SK-N-SH (cell line): ENCODE measurements at regions not wholly inside any gene's neighbourhood (a gene's known extent, or its start where the extent isn't known, plus 50 kb on each side); places are given as distances from the start of the nearest gene placed in this dataset.

Experiments used
- CTCF ChIA-PET: fragments of 300-600, 350-600 bp; formaldehyde crosslinking; extraction: SDS; loops from one replicate; lab custom pipeline; 2021; lab: Yijun Ruan, JAX
- POLR2A ChIA-PET: fragments of 350-600 bp; sonication (Branson Sonifier 250); formaldehyde crosslinking; extraction: SDS; loops from one replicate; lab custom pipeline; 2020; ENCODE audit warnings: antibody characterized with exemption, inconsistent platforms; lab: Yijun Ruan, JAX
- DNase-seq: peaks from one replicate; pipeline ENCODE4 v3.0.0; 2012
- H2AFZ ChIP-seq: fragments of 200-600 bp; sonication (generic); 2 replicates; pipeline ENCODE4 v1.8.1; 2016; ENCODE audit warnings: antibody characterized with exemption, mild to moderate bottlenecking, low read depth
- H3F3A ChIP-seq: fragments of 200-600 bp; sonication (generic); replicated peaks from 2 replicates; pipeline ENCODE3; 2016; ENCODE audit warnings: antibody characterized with exemption, mild to moderate bottlenecking; ENCODE audit not compliant: insufficient read depth
- H3K27ac ChIP-seq, 2 experiments: fragments of 200-500 bp in 1 of 2; fragments of 200-600 bp in 1 of 2; sonication (Bioruptor generic) in 1 of 2; sonication (generic), shearing (Covaris generic) in 1 of 2; 2 replicates each; pipeline versions ENCODE4 v1.5.1 to v1.6.1; 2014 to 2016; ENCODE audit warnings: low read depth in 2 of 2, inconsistent platforms in 1 of 2, low read length in 1 of 2, mild to moderate bottlenecking in 1 of 2, mixed read lengths in 1 of 2
- H3K27me3 ChIP-seq: fragments of 200-600 bp; sonication (generic), shearing (Covaris generic); 2 replicates; pipeline ENCODE4 v1.6.1; 2016; ENCODE audit warnings: mixed run types; ENCODE audit not compliant: insufficient read depth
- H3K36me3 ChIP-seq, 2 experiments: fragments of 200-500 bp in 1 of 2; fragments of 200-600 bp in 1 of 2; sonication (Bioruptor generic) in 1 of 2; sonication (generic) in 1 of 2; replicated peaks in 1 of 2; 2 replicates each; pipeline versions ENCODE3 to v1.5.1; 2014 to 2016; ENCODE audit warnings: low read length in 1 of 2, mild to moderate bottlenecking in 1 of 2; ENCODE audit not compliant: insufficient read depth in 2 of 2, control insufficient read depth in 1 of 2
- H3K4me1 ChIP-seq, 2 experiments: fragments of 200-500 bp in 1 of 2; fragments of 200-600 bp in 1 of 2; sonication (Bioruptor generic) in 1 of 2; sonication (generic), shearing (Covaris generic) in 1 of 2; 2 replicates each; pipeline versions ENCODE4 v1.5.1 to v1.6.1; 2014 to 2016; ENCODE audit warnings: low read depth in 1 of 2, low read length in 1 of 2, mixed run types in 1 of 2; ENCODE audit not compliant: insufficient read depth in 2 of 2, control insufficient read depth in 1 of 2
- H3K4me2 ChIP-seq: fragments of 200-600 bp; sonication (generic), shearing (Covaris generic); 2 replicates; pipeline ENCODE4 v1.6.1; 2017; ENCODE audit warnings: mixed run types
- H3K4me3 ChIP-seq, 2 experiments: fragments of 200-500 bp in 1 of 2; fragments of 200-600 bp in 1 of 2; sonication (Bioruptor generic) in 1 of 2; sonication (generic), shearing (Covaris generic) in 1 of 2; 2 replicates each; pipeline versions ENCODE4 v1.5.1 to v1.8.1; 2014 to 2016; ENCODE audit warnings: low read depth in 2 of 2, inconsistent platforms in 1 of 2, low read length in 1 of 2, mild to moderate bottlenecking in 1 of 2, mixed read lengths in 1 of 2, moderate library complexity in 1 of 2
- H3K79me2 ChIP-seq: fragments of 200-600 bp; sonication (generic); 2 replicates; pipeline ENCODE4 v1.8.1; 2017; ENCODE audit warnings: mild to moderate bottlenecking; ENCODE audit not compliant: insufficient read depth
- H3K9ac ChIP-seq: fragments of 200-600 bp; sonication (generic); 2 replicates; pipeline ENCODE4 v1.6.1; 2017; ENCODE audit warnings: mixed run types
- H3K9me2 ChIP-seq: fragments of 200-600 bp; sonication (generic); 2 replicates; pipeline ENCODE4 v1.6.1; 2017; ENCODE audit warnings: mixed run types
- H3K9me3 ChIP-seq: fragments of 200-600 bp; sonication (generic); 2 replicates; pipeline ENCODE4 v1.6.1; 2017; ENCODE audit warnings: mixed run types, mild to moderate bottlenecking, moderate library complexity
- H4K20me1 ChIP-seq: fragments of 200-600 bp; sonication (generic); 2 replicates; pipeline ENCODE4 v1.6.1; 2017; ENCODE audit warnings: mild to moderate bottlenecking, mixed run types; ENCODE audit not compliant: insufficient read depth
- CHD2 ChIP-seq: fragments of 150-350 bp; IDR thresholded peaks from 2 replicates; pipeline ENCODE4 v1.6.1; 2018; ENCODE audit warnings: low read length; ENCODE audit not compliant: partially characterized antibody
- ELF1 ChIP-seq: IDR thresholded peaks from 2 replicates; pipeline ENCODE4 v1.4.0; 2012
- EZH2phosphoT487 ChIP-seq: fragments of 200-600 bp; sonication (generic); IDR thresholded peaks from 2 replicates; pipeline ENCODE4 v1.6.1; 2017; ENCODE audit warnings: low read depth, mixed run types, mild to moderate bottlenecking, antibody characterized with exemption, moderate library complexity, borderline replicate concordance
- FOSL2 ChIP-seq: IDR thresholded peaks from 2 replicates; pipeline ENCODE4 v1.4.0; 2012; ENCODE audit warnings: low read depth, mild to moderate bottlenecking, moderate library complexity, borderline replicate concordance
- FOXM1 ChIP-seq: IDR thresholded peaks from 2 replicates; pipeline ENCODE4 v1.4.0; 2012; ENCODE audit warnings: low read depth, mild to moderate bottlenecking
- GATA2 ChIP-seq: sonication (generic); formaldehyde crosslinking; IDR thresholded peaks from 2 replicates; pipeline ENCODE4 v1.5.0; 2020; ENCODE audit warnings: mild to moderate bottlenecking, missing genetic modification reagents
- MXI1 ChIP-seq: IDR thresholded peaks from 2 replicates; pipeline ENCODE4 v1.6.1; 2012; ENCODE audit warnings: mild to moderate bottlenecking, low read depth, low read length, improper control_type of control experiment
- NFIC ChIP-seq: IDR thresholded peaks from 2 replicates; pipeline ENCODE4 v1.4.0; 2012; ENCODE audit warnings: borderline replicate concordance
- RCOR1 ChIP-seq: fragments of 150-350 bp; IDR thresholded peaks from 2 replicates; pipeline ENCODE4 v1.6.1; 2017; ENCODE audit warnings: antibody characterized with exemption, low read length
- RFX5 ChIP-seq: IDR thresholded peaks from 2 replicates; pipeline ENCODE4 v1.6.1; 2012; ENCODE audit warnings: mild to moderate bottlenecking, improper control_type of control experiment, low read length
- RXRA ChIP-seq: IDR thresholded peaks from 2 replicates; pipeline ENCODE4 v1.4.0; 2012; ENCODE audit warnings: low read depth, mild to moderate bottlenecking, borderline replicate concordance
- SIN3A ChIP-seq: IDR thresholded peaks from 2 replicates; pipeline ENCODE4 v1.6.1; 2012; ENCODE audit warnings: low read depth, mild to moderate bottlenecking, low read length, moderate library complexity, borderline replicate concordance
- SMC3 ChIP-seq: IDR thresholded peaks from 2 replicates; pipeline ENCODE4 v1.6.1; 2012; ENCODE audit warnings: low read depth, low read length, improper control_type of control experiment
- TAF1 ChIP-seq: IDR thresholded peaks from 2 replicates; pipeline ENCODE4 v1.6.1; 2012; ENCODE audit warnings: low read depth, mild to moderate bottlenecking, low read length, moderate library complexity, borderline replicate concordance
- TEAD4 ChIP-seq: IDR thresholded peaks from 2 replicates; pipeline ENCODE4 v1.4.0; 2012; ENCODE audit warnings: mild to moderate bottlenecking, borderline replicate concordance; ENCODE audit not compliant: insufficient read depth
- YY1 ChIP-seq: IDR thresholded peaks from 2 replicates; pipeline ENCODE4 v1.4.0; 2012; ENCODE audit warnings: low read depth, mild to moderate bottlenecking
- WGBS: methylation state at CpG from one replicate; pipeline ENCODE4 v1.1.6; 2017; ENCODE audit warnings: low lambda C conversion rate; 5-methylcytosine and 5-hydroxymethylcytosine counted together
- TF ChIP-seq, protein P1 (sequence below): IDR thresholded peaks from 2 replicates; pipeline ENCODE4 v1.4.0; 2012; ENCODE audit warnings: low read depth, borderline replicate concordance
- TF ChIP-seq, protein P2 (sequence below): fragments of 150-350 bp; IDR thresholded peaks from 2 replicates; pipeline ENCODE4 v1.6.1; 2016; ENCODE audit warnings: mild to moderate bottlenecking, low read depth, low read length
- TF ChIP-seq, protein P3 (sequence below): IDR thresholded peaks from 2 replicates; pipeline ENCODE4 v1.6.1; 2012; ENCODE audit warnings: mild to moderate bottlenecking, low read depth, low read length, moderate library complexity

DNA sequence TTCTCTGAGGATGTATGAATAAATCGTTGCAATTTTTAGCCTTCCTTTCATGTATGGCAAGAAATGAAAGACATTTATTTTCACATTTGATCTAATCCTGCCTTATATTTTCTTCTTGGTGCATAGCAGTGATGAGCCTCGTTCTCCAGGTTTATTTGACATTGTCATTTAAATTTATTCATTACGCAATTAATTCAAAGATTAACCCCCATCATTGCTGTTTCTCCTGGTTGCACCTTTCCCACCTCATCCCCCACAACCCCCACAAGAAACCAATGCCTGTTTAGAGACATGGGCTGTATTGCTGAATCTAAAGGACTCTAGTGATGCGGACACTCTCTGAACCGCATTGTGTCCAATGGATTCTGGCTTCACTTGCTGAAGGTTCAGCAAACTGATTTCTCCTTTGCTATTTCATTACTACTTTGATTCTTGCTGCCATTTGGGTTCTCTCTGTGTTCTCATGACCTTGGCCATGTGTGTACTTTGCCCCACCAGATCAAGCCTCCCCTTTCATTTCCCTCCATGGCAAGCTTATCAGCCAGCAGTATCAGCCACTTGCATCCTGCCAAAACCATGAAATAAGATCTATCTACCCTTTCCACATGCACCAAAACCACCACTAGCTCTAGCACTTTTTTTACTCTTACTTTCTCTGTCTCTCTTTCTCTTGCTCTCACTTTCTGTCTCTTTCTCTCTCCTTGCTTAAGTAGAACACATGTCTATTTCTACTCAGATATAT lies 382.7 kb downstream of the GBE1 start:
- WGBS, result 60% methylated on average over 5 of the region's 5 CpGs

GRCh38 chr3:81375921-81376320 lies 385.5 kb downstream of the GBE1 start:
- no peak for DNase-seq
- no peak overlapping the region for H3K9ac ChIP-seq
- no peaks in the 10 kb centered on the region for H3K79me2 ChIP-seq
- no peak overlapping the region for H2AFZ ChIP-seq
- H3K36me3 ChIP-seq, result no peaks in the 10 kb centered on the region
- H3F3A ChIP-seq, result no peaks in the 10 kb centered on the region
- ChIA-PET CTCF (interaction anchor here (0.7 to 1.9 kb wide), 2 partner anchors 36 to 594 kb away, joined by 3 to 5 read pairs; no protein-coding TSS in a partner anchor), POLR2A (no interaction called here)
- no peaks in the 10 kb centered on the region for H4K20me1 ChIP-seq
- no peaks in the 10 kb centered on the region for H3K9me2 ChIP-seq
- no peak overlapping the region for H3K27ac ChIP-seq
- H3K27me3 ChIP-seq, result no peaks in the 10 kb centered on the region
- no peak overlapping the region for H3K4me3 ChIP-seq
- H3K4me2 ChIP-seq, result no peak overlapping the region
- no peaks in the 10 kb centered on the region for H3K4me1 ChIP-seq
- H3K9me3 ChIP-seq, result no peaks in the 10 kb centered on the region
- no peak for TF ChIP-seq RXRA
- TF ChIP-seq ELF1, result no peak
- TF ChIP-seq SMC3, result no peak
- TF ChIP-seq CHD2, result no peak
- TF ChIP-seq FOSL2, result no peak
- TF ChIP-seq, protein P1, sequence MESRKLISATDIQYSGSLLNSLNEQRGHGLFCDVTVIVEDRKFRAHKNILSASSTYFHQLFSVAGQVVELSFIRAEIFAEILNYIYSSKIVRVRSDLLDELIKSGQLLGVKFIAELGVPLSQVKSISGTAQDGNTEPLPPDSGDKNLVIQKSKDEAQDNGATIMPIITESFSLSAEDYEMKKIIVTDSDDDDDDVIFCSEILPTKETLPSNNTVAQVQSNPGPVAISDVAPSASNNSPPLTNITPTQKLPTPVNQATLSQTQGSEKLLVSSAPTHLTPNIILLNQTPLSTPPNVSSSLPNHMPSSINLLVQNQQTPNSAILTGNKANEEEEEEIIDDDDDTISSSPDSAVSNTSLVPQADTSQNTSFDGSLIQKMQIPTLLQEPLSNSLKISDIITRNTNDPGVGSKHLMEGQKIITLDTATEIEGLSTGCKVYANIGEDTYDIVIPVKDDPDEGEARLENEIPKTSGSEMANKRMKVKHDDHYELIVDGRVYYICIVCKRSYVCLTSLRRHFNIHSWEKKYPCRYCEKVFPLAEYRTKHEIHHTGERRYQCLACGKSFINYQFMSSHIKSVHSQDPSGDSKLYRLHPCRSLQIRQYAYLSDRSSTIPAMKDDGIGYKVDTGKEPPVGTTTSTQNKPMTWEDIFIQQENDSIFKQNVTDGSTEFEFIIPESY, result no peak
- no peak for TF ChIP-seq RFX5
- no peak for TF ChIP-seq NFIC
- no peak for TF ChIP-seq YY1
- TF ChIP-seq, protein P2, sequence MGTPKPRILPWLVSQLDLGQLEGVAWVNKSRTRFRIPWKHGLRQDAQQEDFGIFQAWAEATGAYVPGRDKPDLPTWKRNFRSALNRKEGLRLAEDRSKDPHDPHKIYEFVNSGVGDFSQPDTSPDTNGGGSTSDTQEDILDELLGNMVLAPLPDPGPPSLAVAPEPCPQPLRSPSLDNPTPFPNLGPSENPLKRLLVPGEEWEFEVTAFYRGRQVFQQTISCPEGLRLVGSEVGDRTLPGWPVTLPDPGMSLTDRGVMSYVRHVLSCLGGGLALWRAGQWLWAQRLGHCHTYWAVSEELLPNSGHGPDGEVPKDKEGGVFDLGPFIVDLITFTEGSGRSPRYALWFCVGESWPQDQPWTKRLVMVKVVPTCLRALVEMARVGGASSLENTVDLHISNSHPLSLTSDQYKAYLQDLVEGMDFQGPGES, result no peak

More for the DNA sequence above, 382.7 kb downstream of the GBE1 start:
- ChIA-PET POLR2A (no interaction called here), CTCF (no interaction called here)
- Histone ChIP-seq H3K4me3 (no peak overlapping the region), H3K9ac (no peak overlapping the region), H3K4me1 (no peaks in the 10 kb centered on the region), H3K27ac (no peak overlapping the region), H3K36me3 (no peaks in the 10 kb centered on the region), H3F3A (no peaks in the 10 kb centered on the region), H3K79me2 (no peaks in the 10 kb centered on the region), H3K9me3 (no peaks in the 10 kb centered on the region), H3K4me2 (no peak overlapping the region), H4K20me1 (no peaks in the 10 kb centered on the region), H2AFZ (no peak overlapping the region), H3K9me2 (no peaks in the 10 kb centered on the region), H3K27me3 (no peaks in the 10 kb centered on the region)
- no peak for TF ChIP-seq RCOR1
- no peak for TF ChIP-seq ELF1
- TF ChIP-seq SIN3A, result no peak
- TF ChIP-seq FOXM1, result no peak
- TF ChIP-seq CHD2, result no peak
- no peak for TF ChIP-seq TAF1
- no peak for TF ChIP-seq SMC3
- TF ChIP-seq, protein P3, sequence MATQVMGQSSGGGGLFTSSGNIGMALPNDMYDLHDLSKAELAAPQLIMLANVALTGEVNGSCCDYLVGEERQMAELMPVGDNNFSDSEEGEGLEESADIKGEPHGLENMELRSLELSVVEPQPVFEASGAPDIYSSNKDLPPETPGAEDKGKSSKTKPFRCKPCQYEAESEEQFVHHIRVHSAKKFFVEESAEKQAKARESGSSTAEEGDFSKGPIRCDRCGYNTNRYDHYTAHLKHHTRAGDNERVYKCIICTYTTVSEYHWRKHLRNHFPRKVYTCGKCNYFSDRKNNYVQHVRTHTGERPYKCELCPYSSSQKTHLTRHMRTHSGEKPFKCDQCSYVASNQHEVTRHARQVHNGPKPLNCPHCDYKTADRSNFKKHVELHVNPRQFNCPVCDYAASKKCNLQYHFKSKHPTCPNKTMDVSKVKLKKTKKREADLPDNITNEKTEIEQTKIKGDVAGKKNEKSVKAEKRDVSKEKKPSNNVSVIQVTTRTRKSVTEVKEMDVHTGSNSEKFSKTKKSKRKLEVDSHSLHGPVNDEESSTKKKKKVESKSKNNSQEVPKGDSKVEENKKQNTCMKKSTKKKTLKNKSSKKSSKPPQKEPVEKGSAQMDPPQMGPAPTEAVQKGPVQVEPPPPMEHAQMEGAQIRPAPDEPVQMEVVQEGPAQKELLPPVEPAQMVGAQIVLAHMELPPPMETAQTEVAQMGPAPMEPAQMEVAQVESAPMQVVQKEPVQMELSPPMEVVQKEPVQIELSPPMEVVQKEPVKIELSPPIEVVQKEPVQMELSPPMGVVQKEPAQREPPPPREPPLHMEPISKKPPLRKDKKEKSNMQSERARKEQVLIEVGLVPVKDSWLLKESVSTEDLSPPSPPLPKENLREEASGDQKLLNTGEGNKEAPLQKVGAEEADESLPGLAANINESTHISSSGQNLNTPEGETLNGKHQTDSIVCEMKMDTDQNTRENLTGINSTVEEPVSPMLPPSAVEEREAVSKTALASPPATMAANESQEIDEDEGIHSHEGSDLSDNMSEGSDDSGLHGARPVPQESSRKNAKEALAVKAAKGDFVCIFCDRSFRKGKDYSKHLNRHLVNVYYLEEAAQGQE, result no peak
- TF ChIP-seq TEAD4, result no peak
- no peak for TF ChIP-seq GATA2 (CRISPR knock-in tag)
- TF ChIP-seq RXRA, result no peak
- TF ChIP-seq RFX5, result no peak
- TF ChIP-seq MXI1, result no peak
- TF ChIP-seq EZH2phosphoT487, result no peak
- DNase-seq, result no peak
